GM21717 (cell line): ENCODE measurements at regions not wholly inside any gene's neighbourhood (a gene's known extent, or its start where the extent isn't known, plus 50 kb on each side); places are given as distances from the start of the nearest gene placed in this dataset.

ENCODE experiments used
- ATAC-seq: cut with Tn5 transposase; IDR thresholded peaks from one replicate; pipeline ENCODE4 v1.9.1; 2021; ENCODE audit warnings: mild to moderate bottlenecking, moderate library complexity; ENCODE audit not compliant: unreplicated experiment

DNA sequence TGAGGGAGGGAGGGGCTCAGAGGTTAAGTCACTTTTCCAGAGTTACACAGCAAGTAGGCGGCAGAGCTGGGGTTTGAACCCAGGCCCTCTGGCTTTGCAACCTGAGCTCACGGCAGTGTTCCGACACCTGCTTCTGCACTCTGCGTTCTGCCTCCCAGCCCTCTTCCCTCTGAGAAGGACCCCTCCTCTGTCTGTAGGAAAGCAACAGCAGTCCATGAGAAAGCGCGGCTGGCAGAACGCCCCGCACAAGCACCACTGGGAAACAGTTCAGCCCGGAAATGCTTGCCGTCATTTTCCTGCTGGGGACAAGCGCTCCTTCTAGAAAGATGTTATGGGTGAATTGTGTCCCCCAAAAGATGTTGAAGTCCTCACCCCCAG lies 241.1 kb downstream of the NPHP4 start:
- ATAC-seq: no peak

DNA sequence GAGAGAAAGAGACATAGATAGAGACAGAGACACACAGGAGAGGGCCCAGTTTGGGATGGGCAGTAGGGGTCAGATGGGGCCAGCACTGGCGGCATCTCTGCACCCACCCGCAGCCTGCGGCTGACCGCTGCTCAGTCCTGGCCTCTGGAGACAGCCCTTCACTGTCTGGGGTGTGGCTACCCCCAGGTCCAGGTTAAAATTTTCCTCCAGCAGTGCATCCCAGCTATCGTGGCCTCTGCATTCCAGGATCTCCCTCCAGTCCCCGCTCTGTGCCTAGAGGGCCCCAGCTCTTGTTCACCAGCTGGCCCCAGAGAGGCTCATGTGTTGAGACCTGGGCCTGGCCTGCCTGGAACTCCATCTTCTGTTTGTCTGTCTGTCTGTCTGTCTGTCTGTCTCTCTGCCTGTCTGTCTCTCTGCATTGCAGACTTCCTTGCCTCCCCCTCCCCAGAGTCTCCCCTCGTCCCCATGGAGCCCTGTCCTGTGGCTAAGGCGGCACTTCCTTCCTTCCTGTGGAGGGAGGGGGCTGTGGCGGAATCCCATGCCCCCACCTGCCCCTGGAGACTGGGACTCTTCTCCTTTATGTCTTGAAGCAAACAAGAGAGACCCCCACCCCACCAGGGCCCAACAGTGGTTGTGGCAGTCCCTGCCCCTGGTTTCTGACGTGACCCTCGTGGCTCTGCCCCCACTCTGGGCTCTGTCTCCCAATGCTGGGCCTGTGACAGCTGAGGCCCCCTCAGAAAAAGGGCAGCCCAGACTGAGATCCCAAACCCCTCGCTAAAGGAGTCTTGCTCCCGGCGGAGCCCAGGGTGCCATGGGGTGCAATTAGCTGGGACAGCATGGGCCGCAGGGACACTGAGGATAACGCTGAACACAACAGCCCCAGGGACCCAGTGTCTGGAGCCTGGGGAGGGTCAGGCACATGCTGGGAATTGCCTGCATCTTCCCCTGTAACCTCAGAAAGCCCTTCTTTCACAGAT lies 241.8 kb downstream of the NPHP4 start:
- ATAC-seq: no peak

DNA sequence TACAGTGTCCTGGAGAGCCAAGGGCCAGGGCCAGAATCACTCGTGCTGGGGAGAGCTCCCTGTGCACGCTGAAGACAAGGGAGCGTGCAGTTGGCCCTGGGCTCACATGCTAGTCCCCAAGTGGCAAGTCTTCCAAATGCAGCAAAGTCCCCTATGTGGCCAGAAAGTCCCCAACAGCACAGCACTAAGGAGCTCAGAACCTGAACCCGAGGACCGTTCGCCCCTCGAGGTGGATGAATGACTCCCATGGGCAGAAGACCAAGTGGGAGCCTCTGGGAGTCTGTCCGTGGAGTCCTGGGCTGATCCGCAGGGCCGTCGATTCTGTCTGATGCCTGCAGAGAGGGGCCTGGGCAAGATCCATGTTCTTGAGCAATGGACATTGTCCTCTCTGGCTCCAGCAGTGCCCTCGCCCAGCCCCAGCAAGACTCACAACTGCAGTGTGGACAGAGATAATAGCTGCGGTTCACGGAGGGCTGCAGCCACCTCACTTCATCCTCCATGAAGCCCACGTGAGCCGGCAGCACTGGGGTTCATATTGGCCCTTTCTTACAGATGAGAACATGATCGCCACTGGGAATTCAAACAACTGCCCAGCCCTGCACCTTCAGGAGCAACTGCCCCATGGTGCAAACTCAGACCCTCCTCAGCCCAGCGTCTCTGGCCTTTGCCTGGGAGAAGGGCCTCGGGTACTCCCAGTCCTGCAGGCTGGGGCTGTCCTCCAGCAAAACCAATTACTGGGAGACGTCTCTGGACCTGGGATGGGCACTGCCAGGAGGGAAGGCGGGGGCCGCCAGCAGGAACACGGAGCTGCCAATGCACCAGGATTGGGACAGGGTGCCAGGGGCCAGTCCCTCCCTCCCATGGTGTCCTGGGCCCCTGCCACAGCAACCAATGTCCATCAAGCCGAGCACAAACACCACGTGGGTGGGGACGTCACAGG lies 243.7 kb downstream of the NPHP4 start:
- no peak for ATAC-seq

DNA sequence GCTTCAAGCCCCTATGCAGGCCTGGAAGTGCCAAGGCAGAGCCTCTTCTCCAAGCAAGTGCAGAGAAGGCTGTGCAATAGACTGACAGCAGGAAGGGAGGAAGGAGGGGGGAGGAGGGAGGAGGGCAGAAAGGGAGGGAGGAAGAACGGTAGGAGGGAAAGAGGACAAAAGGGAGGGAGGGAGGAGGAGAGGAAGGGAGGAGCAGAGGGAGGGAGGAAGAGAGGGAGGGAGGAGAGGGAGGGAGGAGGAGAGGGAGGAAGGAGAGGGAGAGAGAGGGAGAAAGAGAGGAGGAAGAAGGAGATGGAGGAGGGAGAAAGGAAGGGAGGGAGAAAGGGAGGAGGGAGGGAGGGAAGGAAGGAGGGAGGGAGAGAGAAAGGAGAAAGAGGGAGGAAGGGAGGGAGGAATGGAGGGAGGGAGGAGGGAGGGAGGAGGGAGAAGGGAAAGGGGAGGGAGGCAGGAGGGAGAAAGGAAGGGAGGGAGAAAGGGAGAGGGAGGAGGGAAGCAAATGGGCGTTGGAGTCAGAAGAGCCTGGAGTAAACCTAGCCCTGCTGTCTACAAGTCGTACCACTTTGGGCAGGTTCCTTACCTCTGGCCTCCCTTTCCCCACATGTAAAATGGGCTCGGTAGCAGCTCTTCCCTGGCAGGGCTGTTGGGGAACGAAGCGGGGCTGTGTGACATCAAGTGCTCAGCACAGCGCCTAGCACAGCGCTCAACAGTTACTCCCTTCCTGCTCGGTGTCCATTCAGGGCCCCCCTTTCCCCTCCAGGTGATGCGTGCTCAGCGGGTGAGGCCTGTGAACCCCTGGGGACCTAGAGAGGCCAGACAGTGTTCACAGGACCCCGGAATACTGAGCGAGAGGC lies 244.6 kb downstream of the NPHP4 start:
- no peak for ATAC-seq

DNA sequence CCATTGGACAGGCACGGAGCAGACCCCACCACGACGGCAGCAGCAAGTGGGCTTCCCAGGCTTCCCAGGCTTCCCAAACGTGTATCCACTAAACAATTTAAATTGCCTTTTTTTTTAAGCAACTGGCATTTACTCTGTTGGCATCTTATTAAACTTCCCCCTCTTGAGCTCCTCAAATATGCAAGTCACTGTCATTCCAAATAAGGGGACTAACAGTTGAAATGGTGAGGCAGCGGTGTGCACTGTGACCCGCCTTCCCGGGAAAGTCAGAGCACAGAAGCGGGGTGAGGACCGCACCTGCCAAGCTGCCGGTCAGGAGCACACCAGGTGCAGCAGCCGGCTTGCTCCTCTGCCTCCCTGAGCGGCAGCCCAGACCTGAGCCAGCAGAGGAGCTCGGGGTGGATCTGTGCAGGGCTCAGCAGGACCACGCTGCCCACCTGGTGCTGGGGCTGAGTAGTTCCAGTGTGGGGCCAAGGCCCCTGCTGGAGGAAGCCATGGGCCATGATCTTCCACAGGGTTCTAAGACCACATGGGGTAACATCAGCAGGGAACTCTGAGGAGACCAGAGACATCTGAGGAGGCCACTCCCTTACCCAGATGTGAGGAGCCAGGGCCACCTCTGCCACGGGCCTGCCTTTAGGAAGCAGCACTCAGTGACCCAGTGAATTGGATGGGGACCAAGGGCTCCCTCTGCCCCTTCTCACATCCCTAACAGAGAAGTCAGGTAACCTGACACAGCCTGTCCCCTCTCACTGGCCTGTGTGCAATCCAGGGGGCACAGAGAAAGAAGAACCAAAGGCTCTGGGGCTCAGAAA lies 245.4 kb downstream of the NPHP4 start:
- no peak for ATAC-seq

DNA sequence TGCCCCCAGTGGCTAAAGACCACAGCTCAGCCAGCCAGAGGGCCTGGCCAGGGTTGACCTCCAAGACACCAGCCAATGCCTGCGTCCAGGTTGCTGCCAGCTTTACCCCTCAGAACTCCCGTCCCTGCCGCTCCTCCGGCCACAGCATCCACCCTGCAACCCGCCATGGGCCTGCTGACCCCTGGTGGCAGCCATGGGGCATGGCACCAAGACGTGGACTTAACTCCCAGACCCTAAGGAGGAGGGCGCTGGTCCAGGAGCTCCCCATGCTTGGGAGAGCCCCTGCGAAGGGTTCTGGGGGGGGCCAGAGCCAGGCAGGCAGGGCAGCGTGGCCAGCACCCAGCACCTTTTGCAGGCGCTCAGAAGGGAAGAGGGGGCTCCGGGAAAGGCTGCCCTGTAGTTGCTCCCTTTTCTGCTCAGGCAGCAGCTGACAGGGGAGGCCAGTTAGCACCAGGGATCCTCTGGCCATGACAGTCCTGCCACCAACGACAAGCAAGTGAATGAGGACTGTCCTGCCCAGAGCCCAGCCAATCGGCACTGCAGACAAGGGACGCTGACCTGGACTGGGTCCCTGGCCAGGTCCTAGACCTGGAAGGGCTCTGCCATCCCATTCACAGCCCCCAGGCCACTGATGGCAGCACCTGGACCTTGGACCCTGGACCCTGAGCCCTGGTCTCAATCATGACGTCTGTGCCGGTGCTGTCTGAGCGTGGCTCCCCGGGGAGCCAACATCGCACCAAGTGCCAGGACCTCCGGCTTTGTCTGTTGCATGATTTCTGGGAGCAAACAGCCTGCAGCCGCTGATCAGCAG lies 246.2 kb downstream of the NPHP4 start:
- peak; percentile 63 for ATAC-seq

DNA sequence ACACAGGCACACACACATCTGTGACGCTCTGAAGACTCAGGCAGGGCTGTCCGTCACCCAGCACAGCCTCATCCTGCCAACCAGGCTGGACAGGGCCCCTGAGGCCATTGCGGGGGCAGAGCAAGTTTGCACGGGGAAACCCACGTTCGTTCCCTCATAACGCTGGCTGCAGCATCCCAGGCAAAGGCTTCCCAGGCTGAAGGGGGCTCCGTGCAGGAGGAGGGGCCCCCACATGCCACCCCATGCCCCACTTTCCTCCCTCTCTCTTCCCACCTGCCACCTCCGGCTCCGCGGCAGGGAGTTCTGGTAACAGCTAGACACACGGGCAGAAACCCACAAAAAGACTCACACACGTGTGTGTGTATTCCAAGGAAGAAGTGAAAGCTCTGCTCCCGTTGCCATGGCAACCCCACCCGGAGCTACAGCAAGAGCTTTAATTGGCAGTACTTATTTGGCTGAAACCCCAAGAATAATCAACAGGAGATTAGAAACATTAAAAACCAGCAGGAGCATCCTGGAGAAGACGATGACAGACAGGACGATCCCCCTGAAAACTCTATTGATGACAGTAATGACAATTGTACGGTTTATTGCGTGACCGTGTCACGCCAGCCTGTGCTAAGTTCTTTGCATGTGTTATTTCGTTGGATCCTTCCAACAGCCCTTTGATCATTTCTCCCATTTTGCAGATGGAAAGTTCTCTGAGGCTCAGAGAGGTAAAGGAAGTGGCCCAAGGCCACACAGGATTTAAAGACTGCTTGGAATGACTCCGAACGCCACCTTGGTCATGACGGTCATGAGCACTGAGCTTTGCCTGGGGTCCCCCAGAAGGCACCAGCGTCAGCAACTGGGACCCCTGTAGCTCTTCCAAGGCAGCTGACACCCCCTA lies 247.1 kb downstream of the NPHP4 start:
- ATAC-seq: no peak

DNA sequence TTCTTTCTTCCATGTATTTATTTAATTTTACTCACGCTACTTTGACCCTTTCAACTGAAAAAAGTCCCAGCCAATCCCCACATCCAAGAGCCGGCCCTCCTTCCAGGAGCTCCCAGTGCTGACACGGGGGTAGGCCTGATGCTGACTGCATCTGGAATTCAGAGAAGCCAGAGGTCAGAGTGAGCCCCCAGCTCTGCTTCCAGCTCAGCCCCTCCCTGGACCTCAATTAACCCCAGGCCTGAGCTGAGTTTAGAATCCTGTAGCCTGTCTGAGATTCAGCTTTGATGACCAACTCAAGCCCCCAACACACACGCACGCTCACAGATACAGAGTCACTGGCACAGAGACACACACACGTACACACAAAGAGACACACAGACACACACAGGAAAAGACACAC lies 247.9 kb downstream of the NPHP4 start:
- ATAC-seq: no peak

DNA sequence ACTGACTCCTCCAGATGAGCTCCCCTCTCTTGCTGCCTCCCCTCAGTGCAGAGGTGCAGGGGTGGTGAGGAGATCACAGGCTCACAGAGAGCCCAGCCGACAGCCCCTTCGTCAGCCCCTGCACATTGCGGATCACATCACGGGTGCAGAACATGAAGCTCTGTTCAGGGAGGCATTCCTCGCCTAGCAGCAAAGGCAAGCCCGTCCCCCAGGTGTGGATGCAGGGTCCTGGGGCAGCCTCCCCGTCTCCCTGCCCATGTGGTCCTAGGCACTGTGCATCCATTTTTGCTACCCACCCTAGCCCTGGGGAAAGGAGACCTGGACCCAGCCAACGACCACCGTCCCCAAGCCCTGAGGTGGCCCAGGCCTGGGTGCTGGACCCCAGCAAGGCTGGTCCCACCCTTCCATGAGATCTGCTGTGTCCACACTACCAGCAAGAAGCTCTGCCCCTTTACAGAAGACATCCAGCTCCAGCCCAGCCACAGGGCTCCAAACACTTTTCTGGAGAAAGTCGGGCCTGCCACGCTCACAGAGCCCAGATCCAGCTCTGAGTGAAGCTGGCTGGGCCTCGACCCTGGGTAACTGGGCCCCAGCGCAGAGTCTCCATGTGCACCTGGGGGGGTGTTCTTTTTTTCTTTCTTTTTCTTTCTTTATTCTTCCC lies 248.7 kb downstream of the NPHP4 start:
- no peak for ATAC-seq

DNA sequence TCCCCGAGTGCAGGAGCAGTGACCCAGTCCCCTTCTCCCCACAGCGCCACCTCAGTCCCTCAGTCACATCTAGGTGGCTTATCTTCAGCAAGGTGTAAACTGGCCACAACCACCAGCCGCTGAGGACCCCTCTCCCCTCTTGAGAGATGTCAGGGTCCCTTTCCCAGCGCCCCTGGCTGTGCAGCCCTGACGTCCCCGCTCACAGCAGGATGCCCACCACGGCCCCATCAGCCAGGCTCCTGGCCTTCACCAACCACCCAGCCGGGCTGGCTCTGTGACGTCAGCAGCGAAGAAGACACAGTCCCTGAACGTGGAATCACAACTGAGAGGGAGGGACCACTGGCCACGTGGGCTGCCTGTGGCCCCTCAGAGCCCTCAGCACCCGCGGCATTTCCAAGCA lies 249.4 kb downstream of the NPHP4 start:
- no peak for ATAC-seq

DNA sequence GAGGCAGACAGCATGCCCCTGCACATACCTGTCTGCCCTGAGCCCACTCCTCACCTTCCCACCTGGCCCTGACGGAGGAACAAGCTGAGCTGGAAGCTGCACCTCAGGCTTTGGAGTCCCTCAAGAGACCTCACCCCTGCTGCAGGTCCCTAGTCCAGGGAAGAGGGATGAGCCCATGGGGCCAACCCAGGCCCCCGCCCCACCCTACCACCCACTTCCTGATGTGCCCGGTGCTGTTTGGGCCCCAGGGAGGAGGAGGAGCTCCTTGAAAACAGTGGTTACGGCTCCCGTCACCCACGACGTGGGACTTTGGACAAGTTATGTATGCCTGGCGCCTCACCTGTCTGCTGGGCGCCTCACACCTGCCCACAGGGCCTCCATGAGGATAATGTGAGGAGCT lies 250.2 kb downstream of the NPHP4 start:
- no peak for ATAC-seq

DNA sequence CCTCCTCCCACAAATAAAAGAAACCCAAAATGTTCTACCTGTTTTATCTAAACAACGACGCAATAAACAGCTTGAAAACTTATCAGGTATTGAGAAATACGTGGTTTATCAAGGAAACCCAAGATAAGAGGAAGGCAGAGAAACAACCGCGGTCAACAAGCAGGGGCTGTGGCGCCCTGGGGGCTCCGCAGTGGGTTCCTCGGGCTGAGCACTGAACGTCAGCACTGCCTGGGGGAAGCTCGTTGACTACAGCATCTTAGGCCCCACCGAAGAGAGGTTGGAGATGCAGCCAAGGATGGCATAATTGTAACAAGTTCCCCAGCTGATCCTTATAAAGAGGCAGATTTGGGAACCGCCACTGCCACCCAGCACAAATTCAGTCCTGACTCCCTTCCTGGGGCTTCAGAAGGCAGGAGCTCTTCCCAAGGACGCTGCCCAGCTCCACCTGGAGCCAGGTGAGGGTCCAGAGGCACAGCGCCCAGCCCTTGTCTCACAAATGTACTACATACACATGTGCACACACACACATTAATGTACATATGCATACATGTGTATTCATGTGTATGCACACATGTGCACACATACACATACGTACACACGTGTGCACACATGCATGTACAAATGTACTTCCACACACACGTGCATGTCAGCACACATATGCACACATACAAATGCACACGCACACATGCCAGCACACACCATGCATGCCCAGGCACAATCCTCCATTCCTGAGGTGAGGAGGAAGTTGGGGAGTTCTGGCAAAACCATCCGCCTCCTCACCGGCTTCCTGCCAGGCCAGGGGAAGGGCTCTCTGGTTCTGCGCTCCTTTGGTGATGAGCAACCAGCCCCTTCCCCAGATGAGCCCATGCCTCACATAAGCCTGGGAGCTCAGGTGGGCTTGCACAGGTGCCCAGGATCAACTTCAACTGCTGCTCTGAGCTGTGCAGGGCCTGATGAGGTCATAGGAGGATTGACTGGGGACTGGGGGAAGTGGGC lies 251.1 kb downstream of the NPHP4 start:
- no peak for ATAC-seq

DNA sequence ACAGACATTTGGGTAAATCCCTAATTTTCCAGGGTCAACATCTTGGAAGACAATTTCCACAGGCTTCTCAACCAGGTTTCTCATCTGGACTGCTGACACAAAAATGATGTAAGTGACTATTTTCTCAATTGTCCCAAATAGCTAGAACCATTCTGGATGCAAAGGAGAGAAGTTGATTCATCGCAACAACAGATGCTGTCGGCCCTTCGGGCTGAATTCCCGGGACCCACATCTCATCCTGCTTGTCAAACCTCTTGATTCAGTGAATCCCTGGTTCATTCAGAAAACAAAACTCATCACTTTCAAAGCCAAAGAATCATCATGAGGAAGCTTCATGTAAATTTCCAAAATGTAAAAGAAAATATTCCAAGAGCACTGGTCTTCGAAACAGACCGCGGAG lies 251.8 kb downstream of the NPHP4 start:
- ATAC-seq: no peak

DNA sequence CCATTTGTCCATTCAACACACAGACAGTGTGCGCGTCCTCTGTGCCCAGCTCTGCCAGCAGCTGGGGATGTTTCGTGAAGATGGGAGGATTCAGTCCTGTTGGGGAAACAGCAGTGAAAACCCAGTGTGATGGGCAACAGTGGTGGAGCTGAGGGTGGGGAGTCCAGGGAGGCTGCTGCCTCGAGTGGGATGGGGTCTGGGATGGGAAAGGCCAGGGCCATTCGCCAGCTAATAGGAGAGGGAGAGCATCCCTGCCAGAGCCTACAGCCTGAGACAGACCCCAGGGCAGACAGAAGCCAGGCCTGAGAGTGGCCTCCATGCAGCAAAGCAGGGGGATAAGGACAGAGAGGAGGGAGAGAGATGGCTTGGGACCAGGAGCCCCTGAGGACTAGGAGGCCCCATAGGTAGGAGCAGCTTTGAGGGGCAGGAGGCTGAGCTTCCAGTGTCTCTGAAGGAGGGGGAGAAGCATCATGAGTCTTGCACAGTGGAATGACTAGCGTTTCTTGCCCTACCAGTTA lies 252.6 kb downstream of the NPHP4 start:
- ATAC-seq: no peak

DNA sequence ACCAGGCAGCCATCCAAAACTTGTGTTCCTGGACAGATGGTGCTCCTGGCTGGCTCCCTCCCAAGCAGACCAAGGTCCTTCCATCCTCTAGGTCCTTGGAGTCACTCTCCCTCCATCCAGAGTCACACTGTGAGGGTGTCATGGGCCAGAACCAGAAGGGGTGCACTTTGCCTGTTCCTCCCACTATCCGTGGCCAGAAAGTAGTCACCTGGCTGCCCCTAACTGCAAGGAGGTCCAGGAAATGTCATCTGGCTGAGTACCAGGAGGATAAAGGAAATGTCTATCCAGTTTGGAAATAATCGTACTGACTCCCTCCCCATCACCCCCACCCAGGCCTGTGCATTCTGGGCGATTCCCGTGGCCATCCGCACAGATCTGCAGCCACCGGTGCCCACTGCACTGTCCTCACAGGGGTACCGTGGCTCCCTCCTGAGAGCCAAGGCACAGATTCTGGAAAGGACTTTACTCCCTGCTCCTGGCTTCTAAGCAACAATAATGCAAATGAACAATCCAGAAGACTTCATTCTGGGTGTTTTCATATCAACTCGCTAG lies 253.2 kb downstream of the NPHP4 start:
- ATAC-seq: no peak

DNA sequence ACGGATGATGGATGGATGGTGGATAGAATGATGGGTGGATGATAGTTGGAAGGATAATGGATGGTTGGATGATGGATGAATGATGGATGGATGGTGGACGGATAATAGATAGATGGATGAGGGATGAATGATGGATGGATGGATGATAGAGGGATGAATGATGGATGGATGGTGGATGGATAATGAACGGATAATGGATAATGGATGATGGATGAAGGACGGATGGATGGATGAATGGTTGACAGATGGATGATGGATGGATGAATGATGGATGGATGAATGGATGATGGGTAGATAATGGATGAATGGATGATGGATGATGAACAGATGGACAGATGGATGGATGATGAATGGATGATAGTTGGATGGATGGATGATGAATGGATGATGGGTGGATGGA lies 255.1 kb downstream of the NPHP4 start:
- ATAC-seq: no peak
